Stomach smooth muscle (tissue), 2 donors: ENCODE measurements at regions not wholly inside any gene's neighbourhood (a gene's known extent, or its start where the extent isn't known, plus 50 kb on each side); places are given as distances from the start of the nearest gene placed in this dataset.

ENCODE experiments used
- H3K27ac ChIP-seq: one replicate; pipeline ENCODE4 v1.7.0; 2013; ENCODE audit warnings: mild to moderate bottlenecking, low read length, inconsistent platforms
- H3K27me3 ChIP-seq, 2 donors: one replicate each; pipeline ENCODE4 v1.7.0; 2013; ENCODE audit warnings: low read length in 2 of 2; ENCODE audit not compliant: insufficient read depth in 2 of 2, control insufficient read depth in 1 of 2
- H3K36me3 ChIP-seq, 2 donors: one replicate each; pipeline ENCODE4 v1.7.0; 2013; ENCODE audit warnings: low read length in 2 of 2; ENCODE audit not compliant: control insufficient read depth in 2 of 2, insufficient read depth in 2 of 2
- H3K4me1 ChIP-seq: one replicate; pipeline ENCODE4 v1.7.0; 2013; ENCODE audit warnings: low read length; ENCODE audit not compliant: control insufficient read depth, insufficient read depth
- H3K4me3 ChIP-seq, 2 donors: one replicate each; pipeline ENCODE4 v1.7.0; 2013; ENCODE audit warnings: low read length in 2 of 2
- H3K9ac ChIP-seq, 2 donors: one replicate each; pipeline ENCODE4 v1.7.0; 2013; ENCODE audit warnings: low read length in 2 of 2, mild to moderate bottlenecking in 1 of 2
- H3K9me3 ChIP-seq, 2 donors: one replicate each; pipeline ENCODE4 v1.7.0; 2013; ENCODE audit warnings: low read length in 2 of 2; ENCODE audit not compliant: control insufficient read depth in 2 of 2
- donor health status: healthy.
- donor health status: Pancreatic carcinoma.

- H3K27me3 ChIP-seq = no peaks in the 10 kb centered on the region
- no peaks in the 10 kb centered on the region for H3K4me1 ChIP-seq
- H3K27ac ChIP-seq = no peak overlapping the region
- no peaks in the 10 kb centered on the region for H3K36me3 ChIP-seq
- no peaks in the 10 kb centered on the region for H3K9me3 ChIP-seq
- no peak overlapping the region for H3K4me3 ChIP-seq
- no peak overlapping the region for H3K9ac ChIP-seq
Measured at GRCh38 chr9:13967011-13967410, 346.9 kb downstream of the NFIB start.

GRCh38 chr9:13963005-13963653, 350.8 kb downstream of the NFIB start:
- Histone ChIP-seq H3K27ac (no peak overlapping the region), H3K36me3 (no peaks in the 10 kb centered on the region), H3K4me1 (no peaks in the 10 kb centered on the region), H3K27me3 (no peaks in the 10 kb centered on the region), H3K9ac (no peak overlapping the region), H3K9me3 (no peaks in the 10 kb centered on the region), H3K4me3 (no peak overlapping the region)

- Histone ChIP-seq H3K4me3 (no peak overlapping the region), H3K27me3 (no peaks in the 10 kb centered on the region), H3K9ac (no peak overlapping the region), H3K27ac (no peak overlapping the region), H3K9me3 (no peaks in the 10 kb centered on the region), H3K4me1 (no peaks in the 10 kb centered on the region), H3K36me3 (no peaks in the 10 kb centered on the region)
Measured at GRCh38 chr9:13962006-13962405, 351.9 kb downstream of the NFIB start.

- no peak overlapping the region for H3K4me3 ChIP-seq
- no peak overlapping the region for H3K27ac ChIP-seq
- H3K27me3 ChIP-seq = no peaks in the 10 kb centered on the region
- H3K4me1 ChIP-seq = no peaks in the 10 kb centered on the region
- no peak overlapping the region for H3K9ac ChIP-seq
- H3K36me3 ChIP-seq = no peaks in the 10 kb centered on the region
- no peaks in the 10 kb centered on the region for H3K9me3 ChIP-seq
Measured at GRCh38 chr9:13960011-13960765, 353.8 kb downstream of the NFIB start.

- no peaks in the 10 kb centered on the region for H3K4me1 ChIP-seq
- H3K9me3 ChIP-seq = no peaks in the 10 kb centered on the region
- no peaks in the 10 kb centered on the region for H3K36me3 ChIP-seq
- H3K4me3 ChIP-seq = no peak overlapping the region
- no peak overlapping the region for H3K27ac ChIP-seq
- H3K9ac ChIP-seq = no peak overlapping the region
- no peaks in the 10 kb centered on the region for H3K27me3 ChIP-seq
Measured at GRCh38 chr9:13958672-13959071, 355.3 kb downstream of the NFIB start.

GRCh38 chr9:13957089-13957488, 356.9 kb downstream of the NFIB start:
- no peak overlapping the region for H3K27ac ChIP-seq
- no peaks in the 10 kb centered on the region for H3K9me3 ChIP-seq
- no peak overlapping the region for H3K4me3 ChIP-seq
- no peaks in the 10 kb centered on the region for H3K36me3 ChIP-seq
- H3K9ac ChIP-seq = no peak overlapping the region
- H3K4me1 ChIP-seq = no peaks in the 10 kb centered on the region
- H3K27me3 ChIP-seq = no peaks in the 10 kb centered on the region

GRCh38 chr9:13956107-13956506, 357.8 kb downstream of the NFIB start:
- no peaks in the 10 kb centered on the region for H3K4me1 ChIP-seq
- no peaks in the 10 kb centered on the region for H3K9me3 ChIP-seq
- H3K4me3 ChIP-seq = no peak overlapping the region
- no peak overlapping the region for H3K27ac ChIP-seq
- no peak overlapping the region for H3K9ac ChIP-seq
- H3K27me3 ChIP-seq = no peaks in the 10 kb centered on the region
- H3K36me3 ChIP-seq = no peaks in the 10 kb centered on the region

- H3K27ac ChIP-seq = no peak overlapping the region
- H3K27me3 ChIP-seq = no peaks in the 10 kb centered on the region
- H3K4me1 ChIP-seq = no peaks in the 10 kb centered on the region
- no peaks in the 10 kb centered on the region for H3K9me3 ChIP-seq
- H3K36me3 ChIP-seq = no peaks in the 10 kb centered on the region
- H3K4me3 ChIP-seq = no peak overlapping the region
- no peak overlapping the region for H3K9ac ChIP-seq
Measured at GRCh38 chr9:13952906-13953305, 361.0 kb downstream of the NFIB start.

GRCh38 chr9:13948037-13948436, 365.9 kb downstream of the NFIB start:
- H3K36me3 ChIP-seq = no peaks in the 10 kb centered on the region
- H3K27ac ChIP-seq = no peak overlapping the region
- H3K4me1 ChIP-seq = no peaks in the 10 kb centered on the region
- no peaks in the 10 kb centered on the region for H3K27me3 ChIP-seq
- H3K9me3 ChIP-seq = no peaks in the 10 kb centered on the region
- H3K9ac ChIP-seq = no peak overlapping the region
- H3K4me3 ChIP-seq = no peak overlapping the region

GRCh38 chr9:13943176-13943575, 370.8 kb downstream of the NFIB start:
- no peak overlapping the region for H3K9ac ChIP-seq
- no peaks in the 10 kb centered on the region for H3K36me3 ChIP-seq
- no peaks in the 10 kb centered on the region for H3K9me3 ChIP-seq
- H3K27me3 ChIP-seq = no peaks in the 10 kb centered on the region
- no peak overlapping the region for H3K27ac ChIP-seq
- H3K4me3 ChIP-seq = no peak overlapping the region
- H3K4me1 ChIP-seq = no peaks in the 10 kb centered on the region

GRCh38 chr9:13942695-13943094, 371.2 kb downstream of the NFIB start:
- no peaks in the 10 kb centered on the region for H3K4me1 ChIP-seq
- no peaks in the 10 kb centered on the region for H3K9me3 ChIP-seq
- no peak overlapping the region for H3K9ac ChIP-seq
- no peaks in the 10 kb centered on the region for H3K36me3 ChIP-seq
- no peaks in the 10 kb centered on the region for H3K27me3 ChIP-seq
- H3K4me3 ChIP-seq = no peak overlapping the region
- no peak overlapping the region for H3K27ac ChIP-seq
